Parathyroid adenoma (tissue), 2 donors: ENCODE measurements at regions not wholly inside any gene's neighbourhood (a gene's known extent, or its start where the extent isn't known, plus 50 kb on each side); places are given as distances from the start of the nearest gene placed in this dataset.

Experiments
- H2AFZ ChIP-seq: fragments of 300-600 bp; sonication (generic); one replicate; pipeline ENCODE4 v1.7.0; 2017; ENCODE audit warnings: antibody characterized with exemption, mild to moderate bottlenecking
- H3K27ac ChIP-seq: fragments of 300-600 bp; sonication (generic); one replicate; pipeline ENCODE4 v1.7.0; 2017
- H3K27me3 ChIP-seq: fragments of 300-600 bp; sonication (generic); one replicate; pipeline ENCODE4 v1.7.0; 2017; ENCODE audit warnings: low read length; ENCODE audit not compliant: control insufficient read depth, insufficient read depth
- H3K36me3 ChIP-seq: fragments of 300-600 bp; sonication (generic); one replicate; pipeline ENCODE4 v1.7.0; 2017; ENCODE audit warnings: low read length; ENCODE audit not compliant: control insufficient read depth, insufficient read depth
- H3K4me1 ChIP-seq: fragments of 300-600 bp; sonication (generic); one replicate; pipeline ENCODE4 v1.7.0; 2017; ENCODE audit warnings: control low read depth
- H3K4me2 ChIP-seq: fragments of 300-600 bp; sonication (generic); one replicate; pipeline ENCODE4 v1.7.0; 2017; ENCODE audit warnings: low read length
- H3K4me3 ChIP-seq: fragments of 300-600 bp; sonication (generic); one replicate; pipeline ENCODE4 v1.7.0; 2017; ENCODE audit warnings: low read depth, low read length
- H3K79me2 ChIP-seq: fragments of 300-600 bp; sonication (generic); one replicate; pipeline ENCODE4 v1.7.0; 2017; ENCODE audit warnings: control low read depth
- H3K9ac ChIP-seq: fragments of 300-600 bp; sonication (generic); one replicate; pipeline ENCODE4 v1.7.0; 2017; ENCODE audit warnings: mild to moderate bottlenecking
- H3K9me3 ChIP-seq: fragments of 300-600 bp; sonication (generic); one replicate; pipeline ENCODE4 v1.7.0; 2017; ENCODE audit warnings: low read length; ENCODE audit not compliant: control insufficient read depth
- CTCF ChIP-seq: fragments of 300-600 bp; sonication (generic); IDR thresholded peaks from one replicate; pipeline ENCODE4 v1.7.0; 2017; ENCODE audit warnings: antibody characterized with exemption, mild to moderate bottlenecking
- donor health status: primary hyperparathyroidism.

GRCh38 chr2:63676135-63676534 is 87.4 kb downstream of the MDH1 start:
- Histone ChIP-seq H3K4me3 (no peak overlapping the region), H3K9ac (no peak overlapping the region), H3K4me1 (no peaks in the 10 kb centered on the region), H2AFZ (peak overlapping the region; percentile 67), H3K27me3 (no peaks in the 10 kb centered on the region), H3K4me2 (no peak overlapping the region), H3K79me2 (no peaks in the 10 kb centered on the region), H3K27ac (peak overlapping the region; percentile 3), H3K9me3 (no peaks in the 10 kb centered on the region), H3K36me3 (no peaks in the 10 kb centered on the region)
- TF ChIP-seq CTCF: no peak

GRCh38 chr2:63678085-63678484 is 89.3 kb downstream of the MDH1 start:
- Histone ChIP-seq H3K27ac (no peak overlapping the region), H3K4me3 (no peak overlapping the region), H3K27me3 (no peaks in the 10 kb centered on the region), H3K36me3 (no peaks in the 10 kb centered on the region), H3K9me3 (no peaks in the 10 kb centered on the region), H3K4me2 (no peak overlapping the region), H3K79me2 (no peaks in the 10 kb centered on the region), H3K4me1 (no peaks in the 10 kb centered on the region), H2AFZ (no peak overlapping the region), H3K9ac (no peak overlapping the region)
- no peak for TF ChIP-seq CTCF

GRCh38 chr2:63678551-63678950 is 89.8 kb downstream of the MDH1 start:
- H2AFZ ChIP-seq: no peak overlapping the region
- no peaks in the 10 kb centered on the region for H3K79me2 ChIP-seq
- no peak overlapping the region for H3K4me2 ChIP-seq
- H3K9me3 ChIP-seq: no peaks in the 10 kb centered on the region
- no peaks in the 10 kb centered on the region for H3K27me3 ChIP-seq
- no peak for TF ChIP-seq CTCF
- no peaks in the 10 kb centered on the region for H3K4me1 ChIP-seq
- no peaks in the 10 kb centered on the region for H3K36me3 ChIP-seq
- H3K9ac ChIP-seq: no peak overlapping the region
- no peak overlapping the region for H3K27ac ChIP-seq
- H3K4me3 ChIP-seq: no peak overlapping the region

- H3K4me2 ChIP-seq: no peak overlapping the region
- no peak overlapping the region for H3K4me3 ChIP-seq
- TF ChIP-seq CTCF: no peak
- no peaks in the 10 kb centered on the region for H3K4me1 ChIP-seq
- no peaks in the 10 kb centered on the region for H3K9me3 ChIP-seq
- no peaks in the 10 kb centered on the region for H3K36me3 ChIP-seq
- H2AFZ ChIP-seq: no peak overlapping the region
- no peak overlapping the region for H3K27ac ChIP-seq
- no peak overlapping the region for H3K9ac ChIP-seq
- H3K27me3 ChIP-seq: no peaks in the 10 kb centered on the region
- no peaks in the 10 kb centered on the region for H3K79me2 ChIP-seq
Observed at GRCh38 chr2:63679252-63679855, 90.6 kb downstream of the MDH1 start.

- no peak overlapping the region for H3K9ac ChIP-seq
- no peaks in the 10 kb centered on the region for H3K79me2 ChIP-seq
- no peaks in the 10 kb centered on the region for H3K4me1 ChIP-seq
- no peaks in the 10 kb centered on the region for H3K9me3 ChIP-seq
- H3K36me3 ChIP-seq: no peaks in the 10 kb centered on the region
- no peak overlapping the region for H3K4me2 ChIP-seq
- no peak overlapping the region for H3K4me3 ChIP-seq
- H2AFZ ChIP-seq: no peak overlapping the region
- no peaks in the 10 kb centered on the region for H3K27me3 ChIP-seq
- TF ChIP-seq CTCF: no peak
- no peak overlapping the region for H3K27ac ChIP-seq
Observed at GRCh38 chr2:63680455-63680854, 91.7 kb downstream of the MDH1 start.
